SK-N-SH treated with all-trans-retinoic acid at 6 μM for 48 hours (cell line): ENCODE measurements at regions not wholly inside any gene's neighbourhood (a gene's known extent, or its start where the extent isn't known, plus 50 kb on each side); places are given as distances from the start of the nearest gene placed in this dataset.

Experiments
- CSDC2 ChIP-seq: fragments of 250-450 bp; sonication (Bioruptor Pico); IDR thresholded peaks from 2 replicates; pipeline ENCODE4 v1.5.0; 2020; ENCODE audit warnings: mild to moderate bottlenecking, moderate library complexity
- ESRRG ChIP-seq: fragments of 250-450 bp; sonication (Bioruptor Pico); IDR thresholded peaks from 2 replicates; pipeline ENCODE4 v1.6.1; 2021; ENCODE audit warnings: mild to moderate bottlenecking
- ISL1 ChIP-seq: fragments of 250-450 bp; sonication (Bioruptor Pico); IDR thresholded peaks from 2 replicates; pipeline ENCODE4 v2.1.2; 2022; ENCODE audit warnings: mild to moderate bottlenecking, moderate library complexity
- OSR1 ChIP-seq: fragments of 250-450 bp; sonication (Bioruptor Pico); IDR thresholded peaks from 2 replicates; pipeline ENCODE4 v1.8.0; 2022; ENCODE audit warnings: moderate library complexity, mild to moderate bottlenecking, inconsistent platforms
- PATZ1 ChIP-seq: fragments of 250-450 bp; sonication (Bioruptor Pico); IDR thresholded peaks from 2 replicates; pipeline ENCODE4 v1.8.0; 2020; ENCODE audit warnings: mild to moderate bottlenecking, moderate library complexity, borderline replicate concordance
- RARB ChIP-seq: fragments of 250-450 bp; sonication (Bioruptor Pico); IDR thresholded peaks from 2 replicates; pipeline ENCODE4 v1.8.0; 2021; ENCODE audit warnings: mild to moderate bottlenecking, moderate library complexity
- ZFP3 ChIP-seq: fragments of 250-450 bp; sonication (Bioruptor Pico); IDR thresholded peaks from 2 replicates; pipeline ENCODE4 v1.5.0; 2020; ENCODE audit warnings: mild to moderate bottlenecking, moderate library complexity
- ZFP30 ChIP-seq: fragments of 450-650 bp; formaldehyde crosslinking; IDR thresholded peaks from 2 replicates; pipeline ENCODE4 v1.5.0; 2022; ENCODE audit warnings: mild to moderate bottlenecking, moderate library complexity
- ZNF565 ChIP-seq: fragments of 450-650 bp; formaldehyde crosslinking; conservative IDR thresholded peaks from 2 replicates; pipeline ENCODE4 v1.5.0; 2020; ENCODE audit warnings: low read depth, mild to moderate bottlenecking, moderate library complexity
- ZNF8 ChIP-seq: fragments of 450-650 bp; formaldehyde crosslinking; IDR thresholded peaks from 2 replicates; pipeline ENCODE4 v1.5.0; 2020; ENCODE audit warnings: mild to moderate bottlenecking, moderate library complexity
- TF ChIP-seq, protein P1 (sequence below): fragments of 250-450 bp; sonication (Bioruptor Pico); IDR thresholded peaks from 2 replicates; pipeline ENCODE4 v1.5.1; 2020; ENCODE audit warnings: low read depth, mild to moderate bottlenecking, moderate library complexity
- TF ChIP-seq, protein P2 (sequence below): fragments of 250-450 bp; sonication (Bioruptor Pico); IDR thresholded peaks from 2 replicates; pipeline ENCODE4 v1.5.1; 2021; ENCODE audit warnings: mild to moderate bottlenecking, moderate library complexity

GRCh38 chr4:153074486-153074885, 129.8 kb upstream of the TRIM2 start:
- TF ChIP-seq RARB (CRISPR knock-in tag) (no peak), CSDC2 (CRISPR knock-in tag) (no peak), PATZ1 (no peak), ZFP3 (CRISPR knock-in tag) (no peak), ESRRG (CRISPR knock-in tag) (no peak), ZNF565 (no peak), ISL1 (no peak), ZNF8 (no peak), OSR1 (CRISPR knock-in tag) (no peak), ZFP30 (CRISPR knock-in tag) (no peak)
- TF ChIP-seq, protein P1, sequence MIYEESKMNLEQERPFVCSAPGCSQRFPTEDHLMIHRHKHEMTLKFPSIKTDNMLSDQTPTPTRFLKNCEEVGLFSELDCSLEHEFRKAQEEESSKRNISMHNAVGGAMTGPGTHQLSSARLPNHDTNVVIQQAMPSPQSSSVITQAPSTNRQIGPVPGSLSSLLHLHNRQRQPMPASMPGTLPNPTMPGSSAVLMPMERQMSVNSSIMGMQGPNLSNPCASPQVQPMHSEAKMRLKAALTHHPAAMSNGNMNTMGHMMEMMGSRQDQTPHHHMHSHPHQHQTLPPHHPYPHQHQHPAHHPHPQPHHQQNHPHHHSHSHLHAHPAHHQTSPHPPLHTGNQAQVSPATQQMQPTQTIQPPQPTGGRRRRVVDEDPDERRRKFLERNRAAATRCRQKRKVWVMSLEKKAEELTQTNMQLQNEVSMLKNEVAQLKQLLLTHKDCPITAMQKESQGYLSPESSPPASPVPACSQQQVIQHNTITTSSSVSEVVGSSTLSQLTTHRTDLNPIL (CRISPR knock-in tag): no peak
- TF ChIP-seq, protein P2, sequence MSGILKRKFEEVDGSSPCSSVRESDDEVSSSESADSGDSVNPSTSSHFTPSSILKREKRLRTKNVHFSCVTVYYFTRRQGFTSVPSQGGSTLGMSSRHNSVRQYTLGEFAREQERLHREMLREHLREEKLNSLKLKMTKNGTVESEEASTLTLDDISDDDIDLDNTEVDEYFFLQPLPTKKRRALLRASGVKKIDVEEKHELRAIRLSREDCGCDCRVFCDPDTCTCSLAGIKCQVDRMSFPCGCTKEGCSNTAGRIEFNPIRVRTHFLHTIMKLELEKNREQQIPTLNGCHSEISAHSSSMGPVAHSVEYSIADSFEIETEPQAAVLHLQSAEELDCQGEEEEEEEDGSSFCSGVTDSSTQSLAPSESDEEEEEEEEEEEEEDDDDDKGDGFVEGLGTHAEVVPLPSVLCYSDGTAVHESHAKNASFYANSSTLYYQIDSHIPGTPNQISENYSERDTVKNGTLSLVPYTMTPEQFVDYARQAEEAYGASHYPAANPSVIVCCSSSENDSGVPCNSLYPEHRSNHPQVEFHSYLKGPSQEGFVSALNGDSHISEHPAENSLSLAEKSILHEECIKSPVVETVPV (CRISPR knock-in tag): no peak
